Uterus (tissue), 2 donors: ENCODE measurements at regions not wholly inside any gene's neighbourhood (a gene's known extent, or its start where the extent isn't known, plus 50 kb on each side); places are given as distances from the start of the nearest gene placed in this dataset.

ENCODE experiments used
- CTCF ChIP-seq, 4 experiments: fragments of 200-600 bp in 2 of 4; fragments of 450-650 bp in 2 of 4; sonication (generic) in 2 of 4; IDR thresholded peaks; one replicate each; pipeline ENCODE4 v1.5.1; 2016 to 2019; ENCODE audit warnings: antibody characterized with exemption in 4 of 4, mild to moderate bottlenecking in 2 of 4, moderate library complexity in 1 of 4
- POLR2A ChIP-seq, 2 donors: fragments of 450-650 bp; IDR thresholded peaks; one replicate each; pipeline ENCODE4 v1.6.1; 2016; ENCODE audit warnings: antibody characterized with exemption in 2 of 2, mild to moderate bottlenecking in 1 of 2, moderate library complexity in 1 of 2

- TF ChIP-seq POLR2A (IDR thresholded peaks at IDR 0.05) (no peak), CTCF (IDR thresholded peaks at IDR 0.05) (no peak)
Observed at GRCh38 chr2:129262934-129263333, 716.5 kb upstream of the RAB6C start.
